Stimulated activated CD4-positive, alpha-beta T cell treated with anti-CD3 and anti-CD28 coated beads, Interleukin-4, amount 100 ng/mL, for 24 hours (primary cell): ENCODE measurements at regions not wholly inside any gene's neighbourhood (a gene's known extent, or its start where the extent isn't known, plus 50 kb on each side); places are given as distances from the start of the nearest gene placed in this dataset.
"Not testable (repeated sequence)": the region's sequence is repeated elsewhere in the genome, so short reads cannot be mapped to it uniquely, and the experiment has no call there.

ENCODE experiments used
- DNase-seq: peaks from one replicate; pipeline ENCODE4 v3.0.0-alpha.2; 2020

- no peak for DNase-seq
Observed at GRCh38 chr4:112063260-112063659, 82.0 kb upstream of the FAM241A start.

DNA sequence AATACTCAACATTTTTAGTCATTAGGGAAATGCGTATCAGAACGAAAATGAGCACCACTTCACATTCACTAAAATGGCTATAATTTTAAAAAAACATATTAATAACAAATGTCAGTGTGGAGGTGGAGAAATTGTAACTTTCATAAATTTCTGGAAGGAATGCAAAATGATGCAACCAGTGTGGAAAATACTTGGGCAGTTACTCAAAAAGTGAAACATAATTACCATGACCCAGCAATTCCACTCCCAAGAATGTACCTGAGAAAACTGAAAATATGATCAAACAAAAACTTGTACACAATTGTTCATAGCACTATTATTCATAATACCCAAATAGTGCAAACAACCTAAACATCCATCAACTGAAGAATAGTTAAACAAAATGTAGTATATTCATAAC lies 76.1 kb upstream of the FAM241A start:
- DNase-seq, result no peak

DNA sequence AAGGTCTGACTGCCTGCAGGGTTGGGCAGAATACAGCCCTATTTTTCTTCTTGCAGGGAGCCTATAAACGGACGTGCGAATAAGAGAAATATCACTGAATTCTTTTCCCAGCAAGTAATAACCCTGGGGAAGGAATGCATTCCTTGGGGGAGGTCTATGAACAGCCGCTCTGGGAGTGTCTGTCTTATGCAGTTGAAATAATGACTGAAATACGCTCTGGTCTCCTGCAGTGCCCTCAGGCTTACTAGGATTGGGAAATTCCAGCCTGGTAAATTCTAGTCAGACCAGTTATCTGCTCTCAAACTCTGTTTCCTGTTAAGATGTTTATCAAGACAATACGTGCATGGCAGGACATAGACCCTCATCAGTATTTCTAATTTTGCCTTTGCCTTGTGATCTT lies 72.1 kb upstream of the FAM241A start:
- no peak for DNase-seq

DNA sequence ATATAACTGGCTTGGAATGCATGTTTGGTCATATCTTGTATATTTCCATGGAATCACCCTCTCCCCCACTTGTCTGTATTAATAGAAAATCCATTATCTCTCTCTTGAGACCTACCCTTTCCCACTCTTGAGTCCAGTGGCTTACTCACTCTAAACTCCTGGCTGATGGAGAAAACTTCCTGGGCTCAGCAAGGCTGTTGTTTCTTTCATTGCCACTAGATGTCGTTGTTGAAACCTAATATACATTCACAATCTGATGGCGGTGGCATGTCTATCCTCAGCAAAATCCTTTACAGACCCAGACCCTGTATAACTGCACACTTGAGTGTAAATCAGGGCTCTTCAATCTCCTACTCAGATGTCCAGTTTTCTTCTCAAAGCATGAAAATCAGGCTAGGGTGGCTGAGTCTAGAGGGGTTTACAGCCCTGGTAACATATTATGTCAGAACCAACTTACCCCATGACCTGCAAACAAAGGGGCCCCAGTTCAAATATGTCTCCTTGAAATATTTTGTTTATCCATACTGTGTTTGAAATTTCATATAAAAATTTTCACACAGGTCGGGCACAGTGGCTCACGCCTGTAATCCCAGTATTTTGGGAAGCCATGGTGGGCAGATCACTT lies 70.0 kb upstream of the FAM241A start:
- peak; percentile 25 for DNase-seq

DNA sequence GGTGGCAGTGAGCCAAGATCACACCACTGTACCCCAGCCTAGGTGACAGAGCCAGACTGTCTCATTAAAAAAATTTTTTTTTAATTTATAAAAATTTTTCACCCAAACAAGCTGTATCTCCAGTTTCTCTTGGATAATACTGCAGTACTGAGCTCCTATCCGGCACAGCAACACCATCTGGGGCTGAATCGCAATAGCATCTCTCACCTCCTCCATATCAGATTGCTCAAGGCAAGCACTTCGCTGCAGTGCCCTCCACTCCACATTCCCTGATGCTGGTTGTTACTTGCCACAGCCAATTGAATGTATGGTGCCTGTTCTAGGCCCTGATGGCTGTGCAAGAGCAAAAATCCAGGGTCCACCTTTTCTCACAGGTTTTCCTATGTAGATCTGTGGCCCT lies 69.3 kb upstream of the FAM241A start:
- DNase-seq, result no peak

- DNase-seq, result no peak
Observed at GRCh38 chr4:112076919-112077608, 68.2 kb upstream of the FAM241A start.

- DNase-seq, result no peak
Observed at GRCh38 chr4:112077743-112078142, 67.5 kb upstream of the FAM241A start.

DNA sequence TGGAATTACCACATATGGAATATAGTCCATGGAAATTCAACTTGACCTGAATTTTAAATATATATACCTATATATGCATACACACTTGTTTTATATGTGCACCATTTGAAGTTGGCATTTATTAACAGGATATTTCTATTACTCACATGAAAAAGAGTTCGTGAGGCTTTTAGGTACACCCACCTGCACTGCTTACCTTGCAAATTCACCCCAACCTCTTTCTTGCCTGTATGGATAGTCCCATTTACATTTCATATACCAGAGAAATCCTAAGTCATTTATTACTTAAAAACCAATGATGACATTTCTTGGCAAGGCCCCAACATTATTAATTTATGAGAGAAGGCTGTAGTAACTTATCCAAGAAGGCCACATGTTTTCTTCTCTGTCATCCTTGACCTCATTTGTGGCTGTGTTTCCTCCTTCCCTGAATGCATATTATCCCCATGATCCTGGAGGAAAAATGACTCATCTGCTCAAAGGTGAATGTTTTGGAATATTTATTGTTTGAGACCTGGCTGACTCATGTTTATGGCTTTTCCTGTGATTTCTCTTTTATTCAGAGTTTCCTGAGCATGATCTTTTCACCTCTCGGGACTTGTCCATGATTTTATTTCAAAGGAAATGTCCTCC lies 62.2 kb upstream of the FAM241A start:
- DNase-seq, result no peak

GRCh38 chr4:112083587-112084347 lies 61.5 kb upstream of the FAM241A start:
- no peak for DNase-seq

GRCh38 chr4:112085156-112086035 lies 59.9 kb upstream of the FAM241A start:
- no peak for DNase-seq

- no peak for DNase-seq
Observed at GRCh38 chr4:112086036-112086434, 59.2 kb upstream of the FAM241A start.

- not testable (repeated sequence) for DNase-seq
Observed at GRCh38 chr4:112086661-112087060, 58.6 kb upstream of the FAM241A start.

GRCh38 chr4:112092330-112092729 lies 52.9 kb upstream of the FAM241A start:
- DNase-seq, result not testable (repeated sequence)

GRCh38 chr4:112093636-112094202 lies 51.5 kb upstream of the FAM241A start:
- no peak for DNase-seq

- DNase-seq, result no peak
Observed at GRCh38 chr4:112094330-112094729, 50.9 kb upstream of the FAM241A start.
